ENCODE measurements at regions not wholly inside any gene's neighbourhood (a gene's known extent, or its start where the extent isn't known, plus 50 kb on each side); places are given as distances from the start of the nearest gene placed in this dataset.

DNA sequence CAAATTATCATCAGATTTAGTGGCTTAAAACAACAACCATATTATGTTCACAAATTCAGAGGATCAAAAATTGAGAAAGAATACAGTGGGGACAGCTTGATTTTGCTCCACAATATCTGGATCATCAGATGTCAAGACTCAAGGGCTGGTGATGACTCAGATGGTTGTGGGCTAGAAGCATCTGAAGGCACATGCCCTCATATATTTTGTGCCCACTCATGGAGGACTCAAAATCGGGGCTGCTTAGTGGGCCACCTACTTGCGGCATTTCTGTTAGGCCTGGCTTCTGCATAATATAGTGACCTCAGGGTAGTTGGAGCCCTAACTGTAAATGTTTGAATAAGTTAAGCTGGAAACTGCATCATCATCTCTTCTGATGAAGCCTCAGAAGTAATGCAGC, 584.5 kb downstream of the SLC16A7 start:
- CTCF ChIA-PET = no interaction called here
- peaks cover 5% of the 10 kb centered on the region for H3K4me1 Mint-ChIP-seq (ENCODE audit: low read depth, unreplicated experiment)
- no peak for DNase-seq
- no peak overlapping the region for H3K4me3 Mint-ChIP-seq (ENCODE audit: low read depth, unreplicated experiment)
- TF ChIP-seq, protein P1, sequence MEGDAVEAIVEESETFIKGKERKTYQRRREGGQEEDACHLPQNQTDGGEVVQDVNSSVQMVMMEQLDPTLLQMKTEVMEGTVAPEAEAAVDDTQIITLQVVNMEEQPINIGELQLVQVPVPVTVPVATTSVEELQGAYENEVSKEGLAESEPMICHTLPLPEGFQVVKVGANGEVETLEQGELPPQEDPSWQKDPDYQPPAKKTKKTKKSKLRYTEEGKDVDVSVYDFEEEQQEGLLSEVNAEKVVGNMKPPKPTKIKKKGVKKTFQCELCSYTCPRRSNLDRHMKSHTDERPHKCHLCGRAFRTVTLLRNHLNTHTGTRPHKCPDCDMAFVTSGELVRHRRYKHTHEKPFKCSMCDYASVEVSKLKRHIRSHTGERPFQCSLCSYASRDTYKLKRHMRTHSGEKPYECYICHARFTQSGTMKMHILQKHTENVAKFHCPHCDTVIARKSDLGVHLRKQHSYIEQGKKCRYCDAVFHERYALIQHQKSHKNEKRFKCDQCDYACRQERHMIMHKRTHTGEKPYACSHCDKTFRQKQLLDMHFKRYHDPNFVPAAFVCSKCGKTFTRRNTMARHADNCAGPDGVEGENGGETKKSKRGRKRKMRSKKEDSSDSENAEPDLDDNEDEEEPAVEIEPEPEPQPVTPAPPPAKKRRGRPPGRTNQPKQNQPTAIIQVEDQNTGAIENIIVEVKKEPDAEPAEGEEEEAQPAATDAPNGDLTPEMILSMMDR (IDR thresholded peaks at IDR 0.05; ENCODE audit: unreplicated experiment) = no peak
- intact Hi-C loops (cut with micrococcal nuclease; ENCODE audit: unreplicated experiment) = no loop called here
- H3K27ac Mint-ChIP-seq (ENCODE audit: unreplicated experiment) = no peak overlapping the region
- BruUV-seq (replicated peaks) = no TSS peak
- no peaks in the 10 kb centered on the region for H3K27me3 Mint-ChIP-seq (ENCODE audit: unreplicated experiment)
- H3K36me3 Mint-ChIP-seq (ENCODE audit: insufficient read depth, unreplicated experiment) = peaks cover 3% of the 10 kb centered on the region
- H3K9me3 Mint-ChIP-seq (ENCODE audit: low read depth, unreplicated experiment) = no peaks in the 10 kb centered on the region

DNA sequence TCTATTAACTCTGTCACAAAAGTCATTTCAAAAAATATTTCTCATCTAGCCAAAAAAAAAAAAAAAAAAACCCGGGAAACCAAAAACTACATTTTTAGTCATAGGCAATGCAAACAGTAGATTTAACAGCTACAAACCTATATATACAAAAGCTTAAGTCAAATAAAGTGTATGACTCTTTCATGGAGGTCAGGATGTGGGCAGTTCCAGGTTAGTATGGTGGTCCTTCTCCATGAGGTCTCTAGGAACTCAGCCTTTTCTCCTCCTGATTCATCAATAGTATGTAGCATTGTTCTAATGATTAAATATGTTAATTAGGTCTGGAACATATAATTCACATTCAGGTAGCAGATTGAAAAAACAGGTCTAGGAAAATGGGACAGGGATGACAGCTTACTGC, 586.5 kb downstream of the SLC16A7 start:
- intact Hi-C loops (cut with micrococcal nuclease; ENCODE audit: unreplicated experiment) = no loop called here
- CTCF ChIA-PET = no interaction called here
- TF ChIP-seq, protein P1 (IDR thresholded peaks at IDR 0.05; ENCODE audit: unreplicated experiment) = no peak
- Mint-ChIP-seq H3K36me3 (ENCODE audit: insufficient read depth, unreplicated experiment) (peaks cover 3% of the 10 kb centered on the region), H3K27me3 (ENCODE audit: unreplicated experiment) (no peaks in the 10 kb centered on the region), H3K9me3 (ENCODE audit: low read depth, unreplicated experiment) (no peaks in the 10 kb centered on the region), H3K27ac (ENCODE audit: unreplicated experiment) (no peak overlapping the region), H3K4me1 (ENCODE audit: low read depth, unreplicated experiment) (peaks cover 5% of the 10 kb centered on the region), H3K4me3 (ENCODE audit: low read depth, unreplicated experiment) (no peak overlapping the region)
- BruUV-seq (replicated peaks) = no TSS peak
- DNase-seq = no peak

DNA sequence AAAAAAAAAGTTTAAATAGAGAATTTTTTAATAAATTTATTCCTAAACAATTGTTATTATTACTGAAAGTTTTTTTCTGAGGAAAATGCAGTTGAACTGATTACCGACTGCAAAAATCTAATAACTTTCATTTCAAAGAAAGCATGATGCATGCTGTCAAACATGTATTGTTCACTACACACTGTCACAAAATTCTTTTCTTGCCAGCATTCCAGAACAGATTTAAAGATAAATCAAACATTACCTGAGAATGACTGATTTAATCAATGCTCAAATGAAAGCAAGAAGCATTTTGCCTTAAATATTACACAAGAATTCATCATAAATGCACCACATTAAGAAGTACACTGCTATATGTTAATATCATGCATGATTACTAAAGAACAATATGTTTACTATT, 588.3 kb downstream of the SLC16A7 start:
- Mint-ChIP-seq H3K36me3 (ENCODE audit: insufficient read depth, unreplicated experiment) (peaks cover 3% of the 10 kb centered on the region), H3K27ac (ENCODE audit: unreplicated experiment) (no peak overlapping the region), H3K9me3 (ENCODE audit: low read depth, unreplicated experiment) (peaks cover 2% of the 10 kb centered on the region), H3K4me3 (ENCODE audit: low read depth, unreplicated experiment) (no peak overlapping the region), H3K4me1 (ENCODE audit: low read depth, unreplicated experiment) (peaks cover 5% of the 10 kb centered on the region), H3K27me3 (ENCODE audit: unreplicated experiment) (no peaks in the 10 kb centered on the region)
- no TSS peak for BruUV-seq (replicated peaks)
- TF ChIP-seq, protein P1 (IDR thresholded peaks at IDR 0.05; ENCODE audit: unreplicated experiment) = no peak
- intact Hi-C loops (cut with micrococcal nuclease; ENCODE audit: unreplicated experiment) = no loop called here
- CTCF ChIA-PET = interaction anchor here (1.0 kb wide), 1 partner anchor 11 kb away, joined by 3 read pairs; no protein-coding TSS in a partner anchor
- DNase-seq = no peak

DNA sequence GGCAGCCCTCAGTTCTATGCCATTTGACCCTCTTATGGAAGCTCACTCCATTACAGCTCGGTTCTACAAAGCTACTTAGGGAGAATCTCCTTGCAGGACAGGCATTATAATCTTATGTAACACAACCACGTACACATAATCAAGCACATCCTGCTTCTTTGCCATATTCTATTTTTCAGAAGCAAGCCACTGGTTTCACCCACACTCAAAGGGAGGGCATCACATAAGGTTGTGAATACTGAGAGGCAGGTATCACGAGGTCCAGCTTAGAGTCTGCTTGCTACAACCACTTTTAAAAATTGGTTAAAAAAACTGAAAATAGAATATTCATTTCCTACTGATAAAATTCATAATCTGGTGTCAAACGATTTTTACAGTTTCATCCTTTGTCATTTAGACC, 589.2 kb downstream of the SLC16A7 start:
- CTCF ChIA-PET = no interaction called here
- intact Hi-C loops (cut with micrococcal nuclease; ENCODE audit: unreplicated experiment) = no loop called here
- TF ChIP-seq, protein P1 (IDR thresholded peaks at IDR 0.05; ENCODE audit: unreplicated experiment) = no peak
- Mint-ChIP-seq H3K27ac (ENCODE audit: unreplicated experiment) (no peak overlapping the region), H3K36me3 (ENCODE audit: insufficient read depth, unreplicated experiment) (peaks cover 3% of the 10 kb centered on the region), H3K9me3 (ENCODE audit: low read depth, unreplicated experiment) (peaks cover 5% of the 10 kb centered on the region), H3K27me3 (ENCODE audit: unreplicated experiment) (no peaks in the 10 kb centered on the region), H3K4me1 (ENCODE audit: low read depth, unreplicated experiment) (peaks cover 5% of the 10 kb centered on the region), H3K4me3 (ENCODE audit: low read depth, unreplicated experiment) (no peak overlapping the region)
- BruUV-seq (replicated peaks) = no TSS peak
- no peak for DNase-seq

Measured in Calu3 (cell line).